Smooth muscle cell (in vitro differentiated cells): ENCODE measurements at regions not wholly inside any gene's neighbourhood (a gene's known extent, or its start where the extent isn't known, plus 50 kb on each side); places are given as distances from the start of the nearest gene placed in this dataset.

Experiments used
- DNase-seq: peaks from one replicate; lab custom pipeline; 2025; ENCODE audit not compliant: unreplicated experiment; lab: John Stamatoyannopoulos, UW
- H2AFZ ChIP-seq: fragments of 200-600 bp; sonication (generic); 2 replicates; pipeline ENCODE4 v1.6.0; 2016; ENCODE audit warnings: antibody characterized with exemption, low read depth, mild to moderate bottlenecking
- H3F3A ChIP-seq: fragments of 200-600 bp; sonication (generic); 2 replicates; pipeline ENCODE4 v1.6.0; 2017; ENCODE audit warnings: antibody characterized with exemption, low read depth
- H3K27ac ChIP-seq: fragments of 200-600 bp; sonication (generic); 2 replicates; pipeline ENCODE4 v1.5.1; 2016; ENCODE audit warnings: low read depth, mild to moderate bottlenecking
- H3K27me3 ChIP-seq: fragments of 200-600 bp; sonication (generic); 2 replicates; pipeline ENCODE4 v1.6.1; 2016; ENCODE audit warnings: low read depth, mild to moderate bottlenecking
- H3K36me3 ChIP-seq: fragments of 200-600 bp; sonication (generic); 2 replicates; pipeline ENCODE4 v1.5.1; 2016; ENCODE audit warnings: low read depth
- H3K4me1 ChIP-seq: fragments of 200-600 bp; sonication (generic); 2 replicates; pipeline ENCODE4 v1.5.1; 2016; ENCODE audit warnings: low read depth
- H3K4me2 ChIP-seq: fragments of 200-600 bp; sonication (generic); 2 replicates; pipeline ENCODE4 v1.6.0; 2016; ENCODE audit warnings: mild to moderate bottlenecking
- H3K4me3 ChIP-seq: fragments of 200-600 bp; sonication (generic); 2 replicates; pipeline ENCODE4 v1.5.1; 2016; ENCODE audit warnings: mild to moderate bottlenecking
- H3K79me2 ChIP-seq: fragments of 200-600 bp; sonication (generic); 2 replicates; pipeline ENCODE4 v1.6.0; 2016; ENCODE audit warnings: low read depth, mild to moderate bottlenecking
- H3K9ac ChIP-seq: fragments of 200-600 bp; sonication (generic); 2 replicates; pipeline ENCODE4 v1.6.0; 2016; ENCODE audit warnings: low read depth
- H3K9me3 ChIP-seq: fragments of 200-600 bp; sonication (generic); replicated peaks from 2 replicates; pipeline ENCODE4 v1.5.1; 2016; ENCODE audit warnings: low read depth
- H4K20me1 ChIP-seq: fragments of 200-600 bp; sonication (generic); 2 replicates; pipeline ENCODE4 v1.6.0; 2016; ENCODE audit warnings: low read depth
- WGBS: methylation state at CpG from one replicate; pipeline ENCODE4 v1.1.7; 2016; ENCODE audit warnings: low lambda C conversion rate; 5-methylcytosine and 5-hydroxymethylcytosine counted together
- TF ChIP-seq, protein P1 (sequence below): fragments of 200-600 bp; sonication (generic); IDR thresholded peaks from 2 replicates; pipeline ENCODE4 v1.5.1; 2017; ENCODE audit warnings: borderline replicate concordance, mild to moderate bottlenecking, antibody characterized with exemption; ENCODE audit not compliant: insufficient read depth, poor library complexity, severe bottlenecking

- TF ChIP-seq, protein P1, sequence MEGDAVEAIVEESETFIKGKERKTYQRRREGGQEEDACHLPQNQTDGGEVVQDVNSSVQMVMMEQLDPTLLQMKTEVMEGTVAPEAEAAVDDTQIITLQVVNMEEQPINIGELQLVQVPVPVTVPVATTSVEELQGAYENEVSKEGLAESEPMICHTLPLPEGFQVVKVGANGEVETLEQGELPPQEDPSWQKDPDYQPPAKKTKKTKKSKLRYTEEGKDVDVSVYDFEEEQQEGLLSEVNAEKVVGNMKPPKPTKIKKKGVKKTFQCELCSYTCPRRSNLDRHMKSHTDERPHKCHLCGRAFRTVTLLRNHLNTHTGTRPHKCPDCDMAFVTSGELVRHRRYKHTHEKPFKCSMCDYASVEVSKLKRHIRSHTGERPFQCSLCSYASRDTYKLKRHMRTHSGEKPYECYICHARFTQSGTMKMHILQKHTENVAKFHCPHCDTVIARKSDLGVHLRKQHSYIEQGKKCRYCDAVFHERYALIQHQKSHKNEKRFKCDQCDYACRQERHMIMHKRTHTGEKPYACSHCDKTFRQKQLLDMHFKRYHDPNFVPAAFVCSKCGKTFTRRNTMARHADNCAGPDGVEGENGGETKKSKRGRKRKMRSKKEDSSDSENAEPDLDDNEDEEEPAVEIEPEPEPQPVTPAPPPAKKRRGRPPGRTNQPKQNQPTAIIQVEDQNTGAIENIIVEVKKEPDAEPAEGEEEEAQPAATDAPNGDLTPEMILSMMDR, result no peak
- Histone ChIP-seq H3K79me2 (no peaks in the 10 kb centered on the region), H3K9me3 (no peaks in the 10 kb centered on the region), H3K36me3 (no peaks in the 10 kb centered on the region), H3K4me3 (no peak overlapping the region), H3K9ac (no peak overlapping the region), H3K27me3 (no peaks in the 10 kb centered on the region), H3K4me2 (peak overlapping the region; percentile 8), H3K4me1 (peaks cover 9% of the 10 kb centered on the region), H3K27ac (no peak overlapping the region), H2AFZ (peak overlapping the region; percentile 22), H3F3A (no peaks in the 10 kb centered on the region), H4K20me1 (no peaks in the 10 kb centered on the region)
- no peak for DNase-seq
- WGBS, result 60% methylated on average over 2 of the region's 2 CpGs
Measured at GRCh38 chr4:137367620-137368019, 164.7 kb downstream of the PCDH18 start.

DNA sequence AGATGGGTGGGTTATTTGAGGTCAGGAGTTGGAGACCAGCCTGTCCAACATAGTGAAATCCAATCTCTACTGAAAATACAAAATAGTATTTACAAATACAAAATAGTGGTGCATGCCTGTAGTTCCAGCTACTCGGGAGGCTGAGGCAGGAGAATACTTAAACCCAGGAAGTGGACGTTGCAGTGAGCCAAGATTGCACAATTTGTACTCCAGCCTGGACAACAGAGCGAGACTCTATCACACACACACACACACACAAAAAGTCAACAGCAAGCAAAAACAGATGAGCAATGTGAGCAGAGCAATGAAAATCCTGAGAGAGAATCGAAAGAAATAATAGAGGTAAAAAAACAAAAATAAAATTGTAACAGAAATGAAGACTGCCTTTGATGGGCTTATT, 168.8 kb downstream of the PCDH18 start:
- TF ChIP-seq, protein P1, result no peak
- Histone ChIP-seq H3K4me3 (no peak overlapping the region), H3K36me3 (no peaks in the 10 kb centered on the region), H4K20me1 (no peaks in the 10 kb centered on the region), H3K9ac (no peak overlapping the region), H3K4me1 (peaks cover 11% of the 10 kb centered on the region), H3K4me2 (no peak overlapping the region), H3F3A (peaks cover 14% of the 10 kb centered on the region), H3K9me3 (no peaks in the 10 kb centered on the region), H3K27me3 (no peaks in the 10 kb centered on the region), H3K79me2 (no peaks in the 10 kb centered on the region), H2AFZ (no peak overlapping the region), H3K27ac (no peak overlapping the region)
- DNase-seq, result no peak
- 90% methylated on average over 4 of the region's 4 CpGs for WGBS

GRCh38 chr4:137361756-137362470, 170.4 kb downstream of the PCDH18 start:
- no peak for DNase-seq
- no peak overlapping the region for H2AFZ ChIP-seq
- TF ChIP-seq, protein P1, result no peak
- H4K20me1 ChIP-seq, result no peaks in the 10 kb centered on the region
- 74% methylated on average over 3 of the region's 3 CpGs for WGBS
- H3K27ac ChIP-seq, result no peak overlapping the region
- peaks cover 11% of the 10 kb centered on the region for H3K4me1 ChIP-seq
- no peak overlapping the region for H3K4me3 ChIP-seq
- peaks cover 14% of the 10 kb centered on the region for H3F3A ChIP-seq
- no peak overlapping the region for H3K9ac ChIP-seq
- no peaks in the 10 kb centered on the region for H3K27me3 ChIP-seq
- H3K36me3 ChIP-seq, result no peaks in the 10 kb centered on the region
- no peaks in the 10 kb centered on the region for H3K9me3 ChIP-seq
- H3K79me2 ChIP-seq, result no peaks in the 10 kb centered on the region
- no peak overlapping the region for H3K4me2 ChIP-seq

- Histone ChIP-seq H3K36me3 (no peaks in the 10 kb centered on the region), H2AFZ (no peak overlapping the region), H3K4me1 (peaks cover 11% of the 10 kb centered on the region), H3K9ac (no peak overlapping the region), H3K9me3 (no peaks in the 10 kb centered on the region), H3K27ac (peak overlapping the region; percentile 28), H4K20me1 (no peaks in the 10 kb centered on the region), H3K4me3 (no peak overlapping the region), H3K27me3 (no peaks in the 10 kb centered on the region), H3K79me2 (no peaks in the 10 kb centered on the region), H3K4me2 (peak overlapping the region; percentile 52), H3F3A (peaks cover 14% of the 10 kb centered on the region)
- WGBS, result 39% methylated on average over 1 of the region's 1 CpG
- DNase-seq, result no peak
- TF ChIP-seq, protein P1, result no peak
Measured at GRCh38 chr4:137360761-137361160, 171.5 kb downstream of the PCDH18 start.
